PFSK-1 (cell line): ENCODE measurements at regions not wholly inside any gene's neighbourhood (a gene's known extent, or its start where the extent isn't known, plus 50 kb on each side); places are given as distances from the start of the nearest gene placed in this dataset.

Experiments
- POLR2AphosphoS5 ChIP-seq: IDR thresholded peaks from 2 replicates; pipeline ENCODE4 v1.6.1; 2012; ENCODE audit warnings: low read depth, mild to moderate bottlenecking, control low read depth, low read length, moderate library complexity
- SIN3A ChIP-seq: IDR thresholded peaks from 2 replicates; pipeline ENCODE4 v1.6.1; 2012; ENCODE audit warnings: mild to moderate bottlenecking, low read length, moderate library complexity, borderline replicate concordance; ENCODE audit not compliant: insufficient read depth
- TAF1 ChIP-seq: IDR thresholded peaks from 2 replicates; pipeline ENCODE4 v1.6.1; 2012; ENCODE audit warnings: low read length, control low read depth, borderline replicate concordance; ENCODE audit not compliant: insufficient read depth
- TF ChIP-seq, protein P1 (sequence below), 2 experiments: IDR thresholded peaks; 2 replicates each; pipeline versions ENCODE4 v1.6.1 to v1.8.0; 2011 to 2012; ENCODE audit warnings: low read depth in 2 of 2, low read length in 2 of 2, control low read depth in 1 of 2, inconsistent platforms in 1 of 2, mild to moderate bottlenecking in 1 of 2, moderate library complexity in 1 of 2; ENCODE audit not compliant: insufficient read depth in 1 of 2

DNA sequence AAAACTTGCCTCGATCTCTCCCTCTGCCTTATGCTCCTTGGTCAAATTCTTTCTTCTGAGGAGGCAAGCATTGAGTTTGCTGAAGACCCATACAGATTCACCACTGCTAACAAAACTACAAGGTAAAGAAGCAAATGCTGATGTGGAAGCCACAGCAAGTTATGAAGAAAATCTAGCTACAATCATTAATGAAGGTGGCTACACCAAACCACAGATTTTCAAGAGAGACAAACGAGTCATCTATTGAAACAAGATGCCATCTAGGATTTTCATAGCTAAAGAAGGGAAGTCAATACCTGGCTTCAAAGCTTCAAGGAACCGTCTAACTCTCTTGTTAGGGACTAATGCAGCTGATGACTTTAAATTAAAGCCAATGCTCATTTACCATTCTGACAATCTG, 203.2 kb downstream of the METTL4 start:
- TF ChIP-seq, protein P1, sequence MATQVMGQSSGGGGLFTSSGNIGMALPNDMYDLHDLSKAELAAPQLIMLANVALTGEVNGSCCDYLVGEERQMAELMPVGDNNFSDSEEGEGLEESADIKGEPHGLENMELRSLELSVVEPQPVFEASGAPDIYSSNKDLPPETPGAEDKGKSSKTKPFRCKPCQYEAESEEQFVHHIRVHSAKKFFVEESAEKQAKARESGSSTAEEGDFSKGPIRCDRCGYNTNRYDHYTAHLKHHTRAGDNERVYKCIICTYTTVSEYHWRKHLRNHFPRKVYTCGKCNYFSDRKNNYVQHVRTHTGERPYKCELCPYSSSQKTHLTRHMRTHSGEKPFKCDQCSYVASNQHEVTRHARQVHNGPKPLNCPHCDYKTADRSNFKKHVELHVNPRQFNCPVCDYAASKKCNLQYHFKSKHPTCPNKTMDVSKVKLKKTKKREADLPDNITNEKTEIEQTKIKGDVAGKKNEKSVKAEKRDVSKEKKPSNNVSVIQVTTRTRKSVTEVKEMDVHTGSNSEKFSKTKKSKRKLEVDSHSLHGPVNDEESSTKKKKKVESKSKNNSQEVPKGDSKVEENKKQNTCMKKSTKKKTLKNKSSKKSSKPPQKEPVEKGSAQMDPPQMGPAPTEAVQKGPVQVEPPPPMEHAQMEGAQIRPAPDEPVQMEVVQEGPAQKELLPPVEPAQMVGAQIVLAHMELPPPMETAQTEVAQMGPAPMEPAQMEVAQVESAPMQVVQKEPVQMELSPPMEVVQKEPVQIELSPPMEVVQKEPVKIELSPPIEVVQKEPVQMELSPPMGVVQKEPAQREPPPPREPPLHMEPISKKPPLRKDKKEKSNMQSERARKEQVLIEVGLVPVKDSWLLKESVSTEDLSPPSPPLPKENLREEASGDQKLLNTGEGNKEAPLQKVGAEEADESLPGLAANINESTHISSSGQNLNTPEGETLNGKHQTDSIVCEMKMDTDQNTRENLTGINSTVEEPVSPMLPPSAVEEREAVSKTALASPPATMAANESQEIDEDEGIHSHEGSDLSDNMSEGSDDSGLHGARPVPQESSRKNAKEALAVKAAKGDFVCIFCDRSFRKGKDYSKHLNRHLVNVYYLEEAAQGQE (IDR thresholded peaks at IDR 0.05; ENCODE audit: insufficient read depth in 1 of 2, low read depth in 2 of 2, low read length in 2 of 2), result no peak
- TF ChIP-seq SIN3A (no peak), TAF1 (no peak), POLR2AphosphoS5 (no peak)
